ENCODE measurements at regions not wholly inside any gene's neighbourhood (a gene's known extent, or its start where the extent isn't known, plus 50 kb on each side); places are given as distances from the start of the nearest gene placed in this dataset.

DNA sequence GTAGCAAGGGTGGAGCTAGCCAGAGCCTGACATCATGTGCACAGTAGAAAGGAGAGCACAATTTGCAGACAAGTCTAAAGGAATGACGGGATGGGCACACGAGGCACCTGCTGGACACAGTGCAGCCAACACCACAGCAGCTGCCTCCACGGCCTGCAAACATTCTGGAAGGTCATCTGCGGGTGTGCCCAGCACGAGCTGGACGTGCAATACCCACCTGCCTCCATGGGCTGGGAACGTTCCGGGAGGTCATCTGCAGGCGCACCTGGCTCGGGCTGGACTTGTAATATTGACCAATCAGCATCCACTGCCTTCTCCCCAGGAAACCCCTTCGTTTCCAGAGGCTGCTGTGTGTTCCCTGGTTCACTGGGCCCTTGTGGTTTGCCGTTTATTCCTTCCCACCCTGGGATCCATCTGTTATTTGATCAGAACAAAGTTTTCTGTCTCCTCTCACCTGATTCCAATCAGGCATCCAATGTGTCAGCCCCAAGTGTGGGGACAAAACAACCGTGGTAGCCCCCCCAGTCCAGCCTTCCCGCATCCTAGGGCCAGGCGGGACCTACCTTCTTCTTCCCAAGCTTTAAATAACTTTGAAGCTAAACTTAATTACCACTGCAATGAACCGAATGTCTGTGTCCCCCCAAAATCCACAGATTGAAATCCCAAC, 243.4 kb upstream of the PPP2R2D start:
- intact Hi-C loops (cut with DNase I) = no loop called here
- no peaks in the 10 kb centered on the region for H3K4me1 ChIP-seq
- H3K27me3 ChIP-seq = no peaks in the 10 kb centered on the region
- ATAC-seq (no peak), DNase-seq (no peak)
- TF ChIP-seq, protein P1, sequence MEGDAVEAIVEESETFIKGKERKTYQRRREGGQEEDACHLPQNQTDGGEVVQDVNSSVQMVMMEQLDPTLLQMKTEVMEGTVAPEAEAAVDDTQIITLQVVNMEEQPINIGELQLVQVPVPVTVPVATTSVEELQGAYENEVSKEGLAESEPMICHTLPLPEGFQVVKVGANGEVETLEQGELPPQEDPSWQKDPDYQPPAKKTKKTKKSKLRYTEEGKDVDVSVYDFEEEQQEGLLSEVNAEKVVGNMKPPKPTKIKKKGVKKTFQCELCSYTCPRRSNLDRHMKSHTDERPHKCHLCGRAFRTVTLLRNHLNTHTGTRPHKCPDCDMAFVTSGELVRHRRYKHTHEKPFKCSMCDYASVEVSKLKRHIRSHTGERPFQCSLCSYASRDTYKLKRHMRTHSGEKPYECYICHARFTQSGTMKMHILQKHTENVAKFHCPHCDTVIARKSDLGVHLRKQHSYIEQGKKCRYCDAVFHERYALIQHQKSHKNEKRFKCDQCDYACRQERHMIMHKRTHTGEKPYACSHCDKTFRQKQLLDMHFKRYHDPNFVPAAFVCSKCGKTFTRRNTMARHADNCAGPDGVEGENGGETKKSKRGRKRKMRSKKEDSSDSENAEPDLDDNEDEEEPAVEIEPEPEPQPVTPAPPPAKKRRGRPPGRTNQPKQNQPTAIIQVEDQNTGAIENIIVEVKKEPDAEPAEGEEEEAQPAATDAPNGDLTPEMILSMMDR (IDR thresholded peaks at IDR 0.05) = no peak
- TF ChIP-seq POLR2A (IDR thresholded peaks at IDR 0.05) = no peak
- 69 to 74% methylated on average over 16 of the region's 16 CpGs for WGBS, 2 donors
- no peak overlapping the region for H3K4me3 ChIP-seq
- peaks cover 0 to 10% (median 0%) of the 10 kb centered on the region in 3 donors for H3K9me3 ChIP-seq
- H3K36me3 ChIP-seq (replicated peaks in 1 of 2; ENCODE audit: insufficient read depth in 1 of 2, low read depth in 2 of 2) = no peaks in the 10 kb centered on the region
- H3K27ac ChIP-seq = no peak overlapping the region

DNA sequence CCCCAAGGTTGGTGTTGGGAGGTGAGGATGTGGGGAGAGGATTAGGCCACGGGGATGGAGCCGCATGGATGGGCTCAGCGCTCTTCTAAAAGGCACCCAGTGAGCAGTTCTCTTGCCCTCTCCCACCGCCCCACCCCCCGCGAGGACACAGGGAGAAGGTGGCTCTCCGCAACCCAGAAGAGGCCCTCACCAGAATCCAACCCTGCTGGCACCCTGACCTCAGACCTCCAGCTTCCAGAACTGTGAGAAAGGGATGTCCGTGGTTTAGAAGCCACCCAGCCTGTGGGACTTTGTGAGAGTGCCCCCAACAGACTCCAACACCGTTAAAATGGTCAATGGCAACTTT, 242.8 kb upstream of the PPP2R2D start:
- H3K27ac ChIP-seq = no peak overlapping the region
- H3K9me3 ChIP-seq = peaks cover 0 to 10% (median 0%) of the 10 kb centered on the region in 3 donors
- no peak for ATAC-seq
- H3K4me3 ChIP-seq = no peak overlapping the region
- TF ChIP-seq, protein P1 (IDR thresholded peaks at IDR 0.05) = no peak
- TF ChIP-seq POLR2A (IDR thresholded peaks at IDR 0.05) = no peak
- H3K4me1 ChIP-seq = no peaks in the 10 kb centered on the region
- H3K36me3 ChIP-seq (replicated peaks in 1 of 2; ENCODE audit: insufficient read depth in 1 of 2, low read depth in 2 of 2) = no peaks in the 10 kb centered on the region
- intact Hi-C loops (cut with DNase I) = no loop called here
- 81 to 88% methylated on average over 9 of the region's 9 CpGs for WGBS, 2 donors
- DNase-seq = no peak
- no peaks in the 10 kb centered on the region for H3K27me3 ChIP-seq

DNA sequence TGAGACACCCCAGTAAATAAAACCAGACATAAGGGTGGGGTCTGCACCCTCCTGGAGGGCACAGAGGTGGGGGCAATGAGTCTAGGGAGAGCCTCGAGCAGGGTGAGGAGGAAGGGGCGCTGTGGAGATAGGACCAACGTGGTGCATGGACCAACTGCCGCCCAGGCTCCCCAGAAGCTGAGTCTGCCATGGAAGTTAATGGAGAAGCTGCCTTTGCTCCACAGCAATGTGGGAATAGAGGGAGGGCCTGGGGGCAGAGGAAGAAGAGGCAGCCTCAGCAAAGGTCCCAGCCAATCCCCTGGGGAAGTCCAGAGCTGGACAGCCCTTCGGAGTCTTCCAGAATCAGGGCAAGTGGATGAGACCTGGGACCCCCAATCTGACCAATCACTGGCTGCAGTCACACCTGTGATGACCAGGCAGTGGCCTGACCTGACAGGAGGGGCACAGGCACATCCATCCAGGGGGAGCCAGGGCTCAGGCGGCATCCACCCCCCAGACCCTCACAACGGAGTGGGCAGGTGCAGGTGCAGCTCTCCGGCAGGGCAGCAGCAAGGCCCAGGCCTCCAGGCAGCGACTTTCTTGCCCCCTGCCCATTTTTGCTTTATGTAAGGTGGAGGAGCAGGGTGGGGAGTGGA, 242.2 kb upstream of the PPP2R2D start:
- Histone ChIP-seq H3K4me3 (no peak overlapping the region), H3K36me3 (replicated peaks in 1 of 2; ENCODE audit: insufficient read depth in 1 of 2, low read depth in 2 of 2) (no peaks in the 10 kb centered on the region), H3K27me3 (no peaks in the 10 kb centered on the region), H3K27ac (no peak overlapping the region), H3K9me3 (peaks cover 0 to 10% (median 0%) of the 10 kb centered on the region in 3 donors), H3K4me1 (no peaks in the 10 kb centered on the region)
- intact Hi-C loops (cut with DNase I) = no loop called here
- WGBS, 2 donors = 68 to 71% methylated on average over 6 to 9 of the region's 9 CpGs
- ATAC-seq (no peak), DNase-seq (no peak)
- TF ChIP-seq, protein P1 (IDR thresholded peaks at IDR 0.05) = no peak
- TF ChIP-seq POLR2A (IDR thresholded peaks at IDR 0.05) = no peak

DNA sequence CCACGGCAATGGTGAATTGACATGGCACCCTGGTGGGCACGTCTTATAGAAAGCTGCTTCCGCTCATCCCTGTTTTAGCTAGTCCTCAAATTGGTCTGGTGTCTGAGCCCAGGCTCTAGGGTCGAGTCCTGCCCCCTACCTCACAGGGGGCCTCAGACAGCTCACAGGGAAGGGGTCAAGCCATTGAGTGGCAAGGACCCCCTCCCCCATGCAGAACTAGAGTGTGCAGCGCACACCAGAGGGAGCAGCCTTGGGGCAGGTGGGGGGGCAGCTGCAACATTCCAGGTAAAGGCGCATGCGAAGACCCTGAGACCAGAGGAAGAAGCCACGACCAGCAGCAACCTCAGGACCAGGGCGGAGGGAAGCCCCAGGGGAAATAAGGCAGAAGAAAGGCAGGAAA, 240.4 kb upstream of the PPP2R2D start:
- peaks cover 0 to 10% (median 0%) of the 10 kb centered on the region in 3 donors for H3K9me3 ChIP-seq
- no peaks in the 10 kb centered on the region for H3K27me3 ChIP-seq
- no peaks in the 10 kb centered on the region for H3K36me3 ChIP-seq (replicated peaks in 1 of 2; ENCODE audit: insufficient read depth in 1 of 2, low read depth in 2 of 2)
- DNase-seq (no peak), ATAC-seq (no peak)
- no peak overlapping the region for H3K4me3 ChIP-seq
- TF ChIP-seq POLR2A (IDR thresholded peaks at IDR 0.05) = no peak
- TF ChIP-seq, protein P1 (IDR thresholded peaks at IDR 0.05) = no peak
- 82 to 87% methylated on average over 9 of the region's 9 CpGs for WGBS, 2 donors
- intact Hi-C loops (cut with DNase I) = no loop called here
- no peak overlapping the region for H3K27ac ChIP-seq
- H3K4me1 ChIP-seq = no peaks in the 10 kb centered on the region

DNA sequence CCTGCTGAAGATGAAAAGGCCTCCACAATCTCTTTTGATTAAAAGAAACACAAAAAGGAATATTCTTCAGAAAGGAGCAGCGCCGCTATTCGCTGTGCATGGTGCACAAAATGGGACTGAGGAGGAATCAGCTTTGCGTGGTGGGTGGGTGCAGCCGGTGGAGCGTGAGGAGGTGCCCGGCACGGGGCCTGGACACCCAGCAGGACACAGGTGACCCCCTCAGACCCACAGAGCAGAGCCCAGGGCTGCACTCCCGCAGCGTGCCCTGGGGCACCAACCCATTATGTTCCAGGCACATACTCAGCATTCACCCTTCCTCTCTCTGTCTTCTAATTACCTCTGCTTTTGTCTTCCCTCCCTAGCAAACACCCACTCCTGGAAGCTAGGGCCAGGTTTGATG, 238.0 kb upstream of the PPP2R2D start:
- ATAC-seq (no peak), DNase-seq (no peak)
- WGBS, 2 donors = 83 to 86% methylated on average over 10 of the region's 10 CpGs
- no peaks in the 10 kb centered on the region for H3K36me3 ChIP-seq (replicated peaks in 1 of 2; ENCODE audit: insufficient read depth in 1 of 2, low read depth in 2 of 2)
- TF ChIP-seq, protein P1 (IDR thresholded peaks at IDR 0.05) = no peak
- TF ChIP-seq POLR2A (IDR thresholded peaks at IDR 0.05) = no peak
- intact Hi-C loops (cut with DNase I) = no loop called here
- no peaks in the 10 kb centered on the region for H3K4me1 ChIP-seq
- no peak overlapping the region for H3K4me3 ChIP-seq
- no peak overlapping the region for H3K27ac ChIP-seq
- peaks cover 0 to 10% (median 0%) of the 10 kb centered on the region in 3 donors for H3K9me3 ChIP-seq
- no peaks in the 10 kb centered on the region for H3K27me3 ChIP-seq

All from body of pancreas (tissue), 4 donors.